Ishikawa (cell line): ENCODE measurements at regions not wholly inside any gene's neighbourhood (a gene's known extent, or its start where the extent isn't known, plus 50 kb on each side); places are given as distances from the start of the nearest gene placed in this dataset.

ENCODE experiments used
- CEBPB ChIP-seq: IDR thresholded peaks from 2 replicates; pipeline ENCODE4 v1.6.1; 2012
- CREB1 ChIP-seq: IDR thresholded peaks from 2 replicates; pipeline ENCODE4 v1.6.1; 2012; ENCODE audit warnings: low read depth
- EGR1 ChIP-seq: IDR thresholded peaks from 2 replicates; pipeline ENCODE4 v1.6.1; 2012
- EP300 ChIP-seq: IDR thresholded peaks from 2 replicates; pipeline ENCODE4 v1.6.1; 2012; ENCODE audit warnings: borderline replicate concordance
- FOXM1 ChIP-seq: IDR thresholded peaks from 2 replicates; pipeline ENCODE4 v1.6.1; 2012; ENCODE audit warnings: low read depth, borderline replicate concordance
- MAX ChIP-seq: IDR thresholded peaks from 2 replicates; pipeline ENCODE4 v1.6.1; 2012
- NFIC ChIP-seq: IDR thresholded peaks from 2 replicates; pipeline ENCODE4 v1.6.1; 2012
- RAD21 ChIP-seq: IDR thresholded peaks from 2 replicates; pipeline ENCODE4 v1.6.1; 2012; ENCODE audit warnings: low read depth
- TAF1 ChIP-seq: IDR thresholded peaks from 2 replicates; pipeline ENCODE4 v1.6.1; 2012; ENCODE audit warnings: low read depth, mild to moderate bottlenecking
- USF1 ChIP-seq: IDR thresholded peaks from 2 replicates; pipeline ENCODE4 v1.6.1; 2012
- YY1 ChIP-seq: IDR thresholded peaks from 2 replicates; pipeline ENCODE4 v1.6.1; 2012; ENCODE audit warnings: low read depth
- ZBTB7A ChIP-seq: IDR thresholded peaks from 2 replicates; pipeline ENCODE4 v1.6.1; 2012; ENCODE audit warnings: low read depth
- TF ChIP-seq, protein P1 (sequence below): IDR thresholded peaks from 2 replicates; pipeline ENCODE4 v1.6.1; 2012; ENCODE audit warnings: low read depth, mild to moderate bottlenecking

GRCh38 chr11:96713301-96713700 is 323.5 kb downstream of the JRKL start:
- TF ChIP-seq YY1 (no peak), NFIC (no peak), USF1 (no peak), TAF1 (no peak), MAX (no peak), EGR1 (no peak), EP300 (no peak), RAD21 (no peak), CREB1 (no peak), CEBPB (no peak), ZBTB7A (no peak), FOXM1 (no peak)
- TF ChIP-seq, protein P1, sequence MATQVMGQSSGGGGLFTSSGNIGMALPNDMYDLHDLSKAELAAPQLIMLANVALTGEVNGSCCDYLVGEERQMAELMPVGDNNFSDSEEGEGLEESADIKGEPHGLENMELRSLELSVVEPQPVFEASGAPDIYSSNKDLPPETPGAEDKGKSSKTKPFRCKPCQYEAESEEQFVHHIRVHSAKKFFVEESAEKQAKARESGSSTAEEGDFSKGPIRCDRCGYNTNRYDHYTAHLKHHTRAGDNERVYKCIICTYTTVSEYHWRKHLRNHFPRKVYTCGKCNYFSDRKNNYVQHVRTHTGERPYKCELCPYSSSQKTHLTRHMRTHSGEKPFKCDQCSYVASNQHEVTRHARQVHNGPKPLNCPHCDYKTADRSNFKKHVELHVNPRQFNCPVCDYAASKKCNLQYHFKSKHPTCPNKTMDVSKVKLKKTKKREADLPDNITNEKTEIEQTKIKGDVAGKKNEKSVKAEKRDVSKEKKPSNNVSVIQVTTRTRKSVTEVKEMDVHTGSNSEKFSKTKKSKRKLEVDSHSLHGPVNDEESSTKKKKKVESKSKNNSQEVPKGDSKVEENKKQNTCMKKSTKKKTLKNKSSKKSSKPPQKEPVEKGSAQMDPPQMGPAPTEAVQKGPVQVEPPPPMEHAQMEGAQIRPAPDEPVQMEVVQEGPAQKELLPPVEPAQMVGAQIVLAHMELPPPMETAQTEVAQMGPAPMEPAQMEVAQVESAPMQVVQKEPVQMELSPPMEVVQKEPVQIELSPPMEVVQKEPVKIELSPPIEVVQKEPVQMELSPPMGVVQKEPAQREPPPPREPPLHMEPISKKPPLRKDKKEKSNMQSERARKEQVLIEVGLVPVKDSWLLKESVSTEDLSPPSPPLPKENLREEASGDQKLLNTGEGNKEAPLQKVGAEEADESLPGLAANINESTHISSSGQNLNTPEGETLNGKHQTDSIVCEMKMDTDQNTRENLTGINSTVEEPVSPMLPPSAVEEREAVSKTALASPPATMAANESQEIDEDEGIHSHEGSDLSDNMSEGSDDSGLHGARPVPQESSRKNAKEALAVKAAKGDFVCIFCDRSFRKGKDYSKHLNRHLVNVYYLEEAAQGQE: no peak
